ENCODE measurements at regions not wholly inside any gene's neighbourhood (a gene's known extent, or its start where the extent isn't known, plus 50 kb on each side); places are given as distances from the start of the nearest gene placed in this dataset.

DNA sequence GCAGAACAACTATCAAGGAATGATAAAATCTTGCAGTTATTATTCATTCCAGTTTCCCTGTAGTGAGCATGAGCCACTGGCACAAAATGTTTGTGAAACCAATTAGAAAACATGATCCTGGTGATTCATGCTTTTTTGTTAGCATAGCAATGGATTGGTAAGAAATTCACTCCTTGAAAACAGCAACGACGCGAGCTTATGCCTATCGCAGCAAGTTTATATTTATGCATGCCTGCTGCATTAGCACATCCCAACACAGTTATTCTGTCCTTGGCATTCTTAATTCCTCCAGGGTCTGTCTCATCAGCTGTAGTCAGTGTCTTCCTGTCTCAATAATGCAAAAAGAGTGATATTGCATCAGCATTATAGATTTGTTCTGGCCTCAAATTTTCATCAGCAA lies 975.9 kb downstream of the STIM2 start:
- no peaks in the 10 kb centered on the region for H3K4me1 ChIP-seq (ENCODE audit: control insufficient read depth, insufficient read depth, low read length)
- no peak overlapping the region for H3K9ac ChIP-seq (ENCODE audit: low read length)
- no peaks in the 10 kb centered on the region for H3K36me3 ChIP-seq (ENCODE audit: control insufficient read depth, insufficient read depth, low read length)
- no peak overlapping the region for H3K27ac ChIP-seq (ENCODE audit: low read depth, low read length)
- no peaks in the 10 kb centered on the region for H3K27me3 ChIP-seq (ENCODE audit: control insufficient read depth, insufficient read depth, low read length)
- no peak overlapping the region for H3K4me3 ChIP-seq (ENCODE audit: low read length)

DNA sequence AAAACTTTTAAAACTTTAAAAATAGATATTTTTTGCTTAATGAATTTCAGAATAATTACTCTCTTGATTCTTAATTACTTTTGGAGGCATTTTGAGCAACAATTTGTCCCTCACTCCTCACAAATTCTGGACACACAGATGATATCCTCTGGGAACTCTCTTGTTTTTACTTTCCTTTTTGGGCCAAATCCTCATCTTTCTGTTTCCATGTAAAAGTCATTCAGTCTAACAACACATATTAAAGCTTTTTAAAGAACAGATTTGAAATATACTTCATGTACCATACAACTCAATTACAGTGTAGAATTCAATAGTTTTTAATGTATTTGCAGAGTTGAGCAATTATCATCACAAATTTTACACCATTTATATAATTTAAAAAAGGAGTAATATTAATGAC lies 983.1 kb downstream of the STIM2 start:
- Histone ChIP-seq H3K4me1 (ENCODE audit: control insufficient read depth, insufficient read depth, low read length) (no peaks in the 10 kb centered on the region), H3K36me3 (ENCODE audit: control insufficient read depth, insufficient read depth, low read length) (no peaks in the 10 kb centered on the region), H3K4me3 (ENCODE audit: low read length) (no peak overlapping the region), H3K27me3 (ENCODE audit: control insufficient read depth, insufficient read depth, low read length) (no peaks in the 10 kb centered on the region), H3K9ac (ENCODE audit: low read length) (no peak overlapping the region), H3K27ac (ENCODE audit: low read depth, low read length) (no peak overlapping the region)

DNA sequence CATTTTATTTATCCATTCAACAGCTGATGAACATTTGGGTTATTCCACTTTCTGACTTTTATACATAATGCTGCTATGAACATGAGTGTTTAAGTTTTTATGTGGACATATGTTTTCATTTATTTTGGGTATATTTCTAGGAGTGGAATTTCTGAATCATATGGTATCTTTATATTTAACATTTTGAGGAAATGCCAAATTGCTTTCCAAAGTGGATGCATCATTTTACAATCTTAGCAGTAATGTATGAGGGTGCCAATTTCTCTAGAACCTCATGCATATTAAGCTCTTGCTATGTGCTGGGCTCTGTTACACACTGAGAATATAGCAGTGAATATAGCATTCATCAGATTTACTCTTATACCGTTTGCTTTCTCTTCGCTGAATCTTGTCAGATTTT lies 983.7 kb downstream of the STIM2 start:
- Histone ChIP-seq H3K4me3 (ENCODE audit: low read length) (no peak overlapping the region), H3K27me3 (ENCODE audit: control insufficient read depth, insufficient read depth, low read length) (no peaks in the 10 kb centered on the region), H3K9ac (ENCODE audit: low read length) (no peak overlapping the region), H3K4me1 (ENCODE audit: control insufficient read depth, insufficient read depth, low read length) (no peaks in the 10 kb centered on the region), H3K36me3 (ENCODE audit: control insufficient read depth, insufficient read depth, low read length) (no peaks in the 10 kb centered on the region), H3K27ac (ENCODE audit: low read depth, low read length) (no peak overlapping the region)

DNA sequence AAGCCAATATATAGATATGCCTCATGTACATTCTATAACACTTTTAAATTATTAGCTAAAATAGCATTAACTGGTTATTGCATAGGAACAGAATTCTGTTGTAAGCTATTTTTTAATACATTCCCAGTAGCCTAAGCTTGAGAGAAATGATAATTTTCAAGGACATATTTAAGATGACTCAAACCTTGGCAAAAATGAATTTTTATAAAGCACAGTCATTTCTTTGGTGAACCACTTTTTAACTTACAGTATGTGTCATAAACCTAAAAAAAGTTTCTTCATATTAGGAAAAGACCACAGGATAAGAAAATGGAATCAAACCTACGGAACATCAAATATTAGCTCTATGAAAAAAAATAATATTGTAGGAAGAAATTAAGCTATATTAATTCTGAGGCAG lies 986.3 kb downstream of the STIM2 start:
- Histone ChIP-seq H3K4me3 (ENCODE audit: low read length) (no peak overlapping the region), H3K36me3 (ENCODE audit: control insufficient read depth, insufficient read depth, low read length) (no peaks in the 10 kb centered on the region), H3K27ac (ENCODE audit: low read depth, low read length) (no peak overlapping the region), H3K4me1 (ENCODE audit: control insufficient read depth, insufficient read depth, low read length) (no peaks in the 10 kb centered on the region), H3K9ac (ENCODE audit: low read length) (no peak overlapping the region), H3K27me3 (ENCODE audit: control insufficient read depth, insufficient read depth, low read length) (no peaks in the 10 kb centered on the region)

DNA sequence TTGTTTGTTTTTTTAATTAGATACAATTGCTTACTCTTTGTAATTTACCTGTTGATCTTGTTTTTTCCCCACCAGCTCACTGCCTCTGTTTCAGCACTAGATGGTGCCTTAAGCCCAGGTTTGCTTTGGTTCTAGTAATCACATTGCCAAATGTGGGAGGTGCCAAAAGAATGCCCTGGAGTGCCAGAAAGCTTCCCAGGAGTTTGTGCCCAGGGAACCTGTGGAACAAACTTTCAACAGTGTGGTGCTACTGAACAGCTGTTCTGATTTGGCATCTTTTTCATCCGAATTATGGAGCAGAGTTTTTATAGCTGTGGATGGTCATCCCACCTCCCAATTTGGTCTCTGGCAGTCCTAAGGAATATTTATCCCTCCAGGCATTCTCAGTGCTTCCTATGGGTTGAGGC lies 1000.7 kb downstream of the STIM2 start:
- Histone ChIP-seq H3K27me3 (ENCODE audit: control insufficient read depth, insufficient read depth, low read length) (no peaks in the 10 kb centered on the region), H3K4me1 (ENCODE audit: control insufficient read depth, insufficient read depth, low read length) (no peaks in the 10 kb centered on the region), H3K9ac (ENCODE audit: low read length) (no peak overlapping the region), H3K27ac (ENCODE audit: low read depth, low read length) (no peak overlapping the region), H3K36me3 (ENCODE audit: control insufficient read depth, insufficient read depth, low read length) (no peaks in the 10 kb centered on the region), H3K4me3 (ENCODE audit: low read length) (no peak overlapping the region)

DNA sequence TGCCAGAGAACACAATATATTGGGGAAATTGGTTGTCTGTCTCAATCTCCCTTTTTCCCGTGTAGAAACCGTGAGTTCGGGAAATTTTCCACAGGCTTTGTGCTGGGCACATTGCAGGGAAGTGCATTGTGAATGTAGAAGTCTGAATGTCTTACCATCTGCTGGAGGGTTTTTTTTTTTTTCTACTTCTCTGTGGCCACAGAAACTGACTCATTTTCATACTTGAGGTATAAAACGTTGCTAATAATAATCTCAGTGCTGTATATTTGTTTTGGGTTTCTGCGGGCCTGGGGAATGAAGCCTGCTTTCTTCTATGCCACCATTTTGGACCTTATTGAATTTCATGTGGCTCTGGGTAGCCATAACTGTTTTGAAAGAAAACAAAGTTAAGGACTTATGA lies 1001.2 kb downstream of the STIM2 start:
- H3K36me3 ChIP-seq (ENCODE audit: control insufficient read depth, insufficient read depth, low read length): no peaks in the 10 kb centered on the region
- no peaks in the 10 kb centered on the region for H3K27me3 ChIP-seq (ENCODE audit: control insufficient read depth, insufficient read depth, low read length)
- H3K4me1 ChIP-seq (ENCODE audit: control insufficient read depth, insufficient read depth, low read length): no peaks in the 10 kb centered on the region
- no peak overlapping the region for H3K4me3 ChIP-seq (ENCODE audit: low read length)
- no peak overlapping the region for H3K27ac ChIP-seq (ENCODE audit: low read depth, low read length)
- H3K9ac ChIP-seq (ENCODE audit: low read length): no peak overlapping the region

DNA sequence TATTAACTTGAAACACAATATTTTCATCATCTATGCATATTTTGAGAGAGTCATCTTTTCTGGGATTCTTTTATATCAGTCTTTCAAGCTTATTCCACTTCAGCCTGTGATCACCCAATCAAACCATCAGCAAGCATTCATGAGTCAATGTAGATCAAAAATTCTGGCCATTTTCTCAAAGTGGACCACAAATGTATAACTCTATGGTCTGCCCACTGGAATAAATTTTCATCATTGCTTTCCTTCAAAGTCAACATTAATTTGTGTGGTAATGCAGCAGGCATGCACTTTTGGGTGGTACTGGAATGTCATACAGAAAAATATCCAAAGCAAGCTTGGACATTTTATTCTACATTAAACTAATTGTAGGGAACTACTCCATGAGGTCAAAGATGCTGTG lies 1013.0 kb downstream of the STIM2 start:
- no peaks in the 10 kb centered on the region for H3K4me1 ChIP-seq (ENCODE audit: control insufficient read depth, insufficient read depth, low read length)
- H3K27me3 ChIP-seq (ENCODE audit: control insufficient read depth, insufficient read depth, low read length): no peaks in the 10 kb centered on the region
- no peak overlapping the region for H3K9ac ChIP-seq (ENCODE audit: low read length)
- no peaks in the 10 kb centered on the region for H3K36me3 ChIP-seq (ENCODE audit: control insufficient read depth, insufficient read depth, low read length)
- H3K27ac ChIP-seq (ENCODE audit: low read depth, low read length): no peak overlapping the region
- no peak overlapping the region for H3K4me3 ChIP-seq (ENCODE audit: low read length)

DNA sequence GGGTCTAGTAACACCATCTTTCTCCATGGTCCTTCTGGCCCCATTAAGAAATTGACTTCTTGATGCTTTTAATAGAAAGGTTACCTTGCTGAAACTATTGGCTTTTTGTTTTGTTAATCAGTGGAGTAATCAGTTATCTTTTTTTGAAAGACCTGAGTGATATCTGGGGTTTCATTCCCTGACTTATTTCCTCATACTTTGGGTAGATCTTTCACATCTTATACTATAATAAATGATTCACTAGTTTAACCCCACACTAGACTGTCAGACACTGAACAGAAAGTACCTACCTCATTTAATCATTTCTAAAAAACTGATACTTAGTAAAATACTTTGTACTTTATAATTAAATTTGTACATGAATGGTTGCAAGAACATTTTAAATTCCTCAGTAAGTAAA lies 1021.1 kb downstream of the STIM2 start:
- Histone ChIP-seq H3K4me3 (ENCODE audit: low read length) (no peak overlapping the region), H3K9ac (ENCODE audit: low read length) (no peak overlapping the region), H3K27me3 (ENCODE audit: control insufficient read depth, insufficient read depth, low read length) (no peaks in the 10 kb centered on the region), H3K36me3 (ENCODE audit: control insufficient read depth, insufficient read depth, low read length) (no peaks in the 10 kb centered on the region), H3K4me1 (ENCODE audit: control insufficient read depth, insufficient read depth, low read length) (no peaks in the 10 kb centered on the region), H3K27ac (ENCODE audit: low read depth, low read length) (no peak overlapping the region)

DNA sequence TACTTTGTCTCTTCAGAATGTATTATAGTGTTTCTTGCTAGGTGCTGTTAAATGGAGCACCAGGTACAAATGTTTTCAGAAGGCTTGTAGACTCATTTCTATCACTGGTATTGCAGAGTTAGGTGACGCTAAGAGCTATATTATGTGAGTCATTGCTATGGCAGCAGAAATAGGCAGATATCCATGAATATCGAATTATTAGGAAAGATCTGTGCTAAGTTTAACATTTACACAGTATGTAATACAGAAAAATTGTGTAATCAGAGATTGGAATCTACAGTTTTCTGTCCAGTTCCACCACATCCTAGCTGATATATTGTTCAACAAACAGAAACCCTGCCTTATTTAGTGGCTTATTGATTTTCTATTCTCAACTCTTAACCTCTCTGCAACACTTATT lies 1025.5 kb downstream of the STIM2 start:
- no peak overlapping the region for H3K27ac ChIP-seq (ENCODE audit: low read depth, low read length)
- no peaks in the 10 kb centered on the region for H3K27me3 ChIP-seq (ENCODE audit: control insufficient read depth, insufficient read depth, low read length)
- H3K36me3 ChIP-seq (ENCODE audit: control insufficient read depth, insufficient read depth, low read length): no peaks in the 10 kb centered on the region
- H3K9ac ChIP-seq (ENCODE audit: low read length): no peak overlapping the region
- no peaks in the 10 kb centered on the region for H3K4me1 ChIP-seq (ENCODE audit: control insufficient read depth, insufficient read depth, low read length)
- no peak overlapping the region for H3K4me3 ChIP-seq (ENCODE audit: low read length)

DNA sequence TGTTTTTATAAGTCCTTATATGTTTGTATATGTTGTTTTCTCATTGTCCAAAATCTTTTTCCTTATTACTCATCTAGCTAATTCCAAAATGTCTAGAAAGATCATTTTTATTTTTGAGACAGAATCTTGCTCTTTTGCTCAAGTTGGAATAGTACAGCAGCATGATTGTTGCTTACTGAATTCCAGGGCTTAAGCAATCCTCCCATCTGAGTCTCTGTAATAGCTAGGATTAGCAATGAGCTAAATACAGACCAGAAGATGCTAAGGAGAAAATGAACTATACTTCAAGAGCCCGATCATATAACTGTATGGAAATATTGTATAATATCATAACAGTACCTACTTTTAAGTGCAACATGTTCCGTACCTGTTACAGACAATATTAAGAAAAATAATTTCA lies 1027.0 kb downstream of the STIM2 start:
- Histone ChIP-seq H3K9ac (ENCODE audit: low read length) (no peak overlapping the region), H3K27me3 (ENCODE audit: control insufficient read depth, insufficient read depth, low read length) (no peaks in the 10 kb centered on the region), H3K27ac (ENCODE audit: low read depth, low read length) (no peak overlapping the region), H3K4me1 (ENCODE audit: control insufficient read depth, insufficient read depth, low read length) (no peaks in the 10 kb centered on the region), H3K36me3 (ENCODE audit: control insufficient read depth, insufficient read depth, low read length) (no peaks in the 10 kb centered on the region), H3K4me3 (ENCODE audit: low read length) (no peak overlapping the region)

DNA sequence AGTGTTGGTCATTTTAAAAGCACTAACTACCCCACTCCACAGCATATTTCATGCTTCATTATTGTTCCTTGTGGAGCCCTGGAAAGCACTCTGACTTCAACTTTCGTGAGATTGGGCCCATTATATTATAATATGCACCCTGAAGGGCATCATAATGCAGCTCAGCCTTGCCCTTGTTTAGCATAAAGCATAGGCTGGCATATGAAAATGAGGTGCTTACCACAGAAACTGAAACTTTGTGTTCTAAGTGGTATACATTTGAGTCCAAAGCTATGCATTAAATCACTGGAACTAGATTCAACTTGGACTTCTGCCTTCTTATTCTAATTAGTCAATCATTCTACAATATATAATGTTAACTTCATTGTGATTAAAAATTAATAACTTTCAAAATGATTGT lies 1027.9 kb downstream of the STIM2 start:
- no peaks in the 10 kb centered on the region for H3K4me1 ChIP-seq (ENCODE audit: control insufficient read depth, insufficient read depth, low read length)
- no peak overlapping the region for H3K4me3 ChIP-seq (ENCODE audit: low read length)
- no peak overlapping the region for H3K27ac ChIP-seq (ENCODE audit: low read depth, low read length)
- no peaks in the 10 kb centered on the region for H3K36me3 ChIP-seq (ENCODE audit: control insufficient read depth, insufficient read depth, low read length)
- no peak overlapping the region for H3K9ac ChIP-seq (ENCODE audit: low read length)
- H3K27me3 ChIP-seq (ENCODE audit: control insufficient read depth, insufficient read depth, low read length): no peaks in the 10 kb centered on the region

DNA sequence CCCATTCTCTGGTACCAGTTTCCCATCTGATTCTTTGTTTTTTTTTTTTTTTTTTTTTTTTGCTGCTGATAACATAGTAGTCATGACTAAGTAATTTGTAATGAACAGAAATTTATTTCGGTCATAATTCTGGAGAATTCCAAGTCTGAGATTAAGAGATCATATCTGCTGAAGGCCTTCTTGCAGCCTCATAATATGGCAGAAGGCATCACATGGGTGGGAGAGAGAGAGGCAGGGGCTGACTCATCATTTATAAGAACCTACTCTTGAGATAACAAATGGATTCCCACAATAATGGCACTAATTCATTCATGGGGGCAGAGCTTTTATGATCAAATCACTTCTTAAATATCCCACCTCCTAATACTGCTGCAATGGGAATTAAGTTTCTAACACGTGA lies 1034.3 kb downstream of the STIM2 start:
- no peak overlapping the region for H3K27ac ChIP-seq (ENCODE audit: low read depth, low read length)
- no peaks in the 10 kb centered on the region for H3K4me1 ChIP-seq (ENCODE audit: control insufficient read depth, insufficient read depth, low read length)
- no peaks in the 10 kb centered on the region for H3K27me3 ChIP-seq (ENCODE audit: control insufficient read depth, insufficient read depth, low read length)
- H3K4me3 ChIP-seq (ENCODE audit: low read length): no peak overlapping the region
- H3K9ac ChIP-seq (ENCODE audit: low read length): no peak overlapping the region
- no peaks in the 10 kb centered on the region for H3K36me3 ChIP-seq (ENCODE audit: control insufficient read depth, insufficient read depth, low read length)

DNA sequence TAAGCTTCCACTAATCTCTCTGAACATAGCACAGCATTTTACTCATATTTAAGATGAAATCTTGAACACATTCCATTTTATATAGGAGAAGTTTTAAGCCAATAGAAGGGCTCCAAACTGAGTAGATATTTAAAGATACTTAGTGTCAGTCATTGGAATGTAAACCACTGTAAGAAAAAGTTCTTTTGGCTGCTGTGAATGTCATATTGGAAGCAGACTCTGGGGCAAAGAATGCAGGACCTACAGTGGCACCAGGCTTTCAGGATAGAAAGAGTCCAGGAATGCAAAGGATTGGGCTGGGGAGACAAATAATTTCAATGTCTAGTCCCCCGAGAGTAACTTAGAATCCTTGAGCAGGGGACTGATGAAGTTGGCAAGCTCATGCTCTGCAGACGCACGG lies 1047.7 kb downstream of the STIM2 start:
- no peak overlapping the region for H3K9ac ChIP-seq (ENCODE audit: low read length)
- no peaks in the 10 kb centered on the region for H3K27me3 ChIP-seq (ENCODE audit: control insufficient read depth, insufficient read depth, low read length)
- H3K36me3 ChIP-seq (ENCODE audit: control insufficient read depth, insufficient read depth, low read length): no peaks in the 10 kb centered on the region
- no peak overlapping the region for H3K4me3 ChIP-seq (ENCODE audit: low read length)
- no peak overlapping the region for H3K27ac ChIP-seq (ENCODE audit: low read depth, low read length)
- H3K4me1 ChIP-seq (ENCODE audit: control insufficient read depth, insufficient read depth, low read length): no peaks in the 10 kb centered on the region

DNA sequence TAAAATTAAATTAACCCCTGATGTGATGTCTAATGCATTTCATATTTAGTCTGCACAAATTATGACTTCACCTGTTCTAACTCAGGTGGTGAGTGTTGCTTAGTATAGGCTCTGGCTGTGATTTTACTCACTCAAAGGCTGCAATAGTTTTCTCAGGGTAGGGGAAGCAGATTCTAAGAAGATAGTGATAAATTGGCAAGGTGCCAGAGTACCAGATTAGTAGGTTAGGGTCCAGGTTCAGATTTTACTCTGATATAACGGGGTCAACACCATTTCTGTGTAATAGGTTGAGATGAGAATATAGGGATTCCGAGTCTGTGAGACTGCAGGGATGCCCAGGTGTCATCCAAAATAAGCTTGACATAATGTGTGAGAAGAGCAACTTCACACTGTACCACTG lies 1049.6 kb downstream of the STIM2 start:
- H3K9ac ChIP-seq (ENCODE audit: low read length): no peak overlapping the region
- H3K36me3 ChIP-seq (ENCODE audit: control insufficient read depth, insufficient read depth, low read length): no peaks in the 10 kb centered on the region
- H3K4me1 ChIP-seq (ENCODE audit: control insufficient read depth, insufficient read depth, low read length): no peaks in the 10 kb centered on the region
- no peaks in the 10 kb centered on the region for H3K27me3 ChIP-seq (ENCODE audit: control insufficient read depth, insufficient read depth, low read length)
- H3K27ac ChIP-seq (ENCODE audit: low read depth, low read length): no peak overlapping the region
- no peak overlapping the region for H3K4me3 ChIP-seq (ENCODE audit: low read length)
